NCI-H146 treated with DMSO at 0.1 percent for 48 hours (cell line): ENCODE measurements at regions not wholly inside any gene's neighbourhood (a gene's known extent, or its start where the extent isn't known, plus 50 kb on each side); places are given as distances from the start of the nearest gene placed in this dataset.

Experiments
- DNase-seq: peaks from one replicate; lab custom pipeline; 2025; ENCODE audit not compliant: unreplicated experiment; lab: John Stamatoyannopoulos, UW

DNA sequence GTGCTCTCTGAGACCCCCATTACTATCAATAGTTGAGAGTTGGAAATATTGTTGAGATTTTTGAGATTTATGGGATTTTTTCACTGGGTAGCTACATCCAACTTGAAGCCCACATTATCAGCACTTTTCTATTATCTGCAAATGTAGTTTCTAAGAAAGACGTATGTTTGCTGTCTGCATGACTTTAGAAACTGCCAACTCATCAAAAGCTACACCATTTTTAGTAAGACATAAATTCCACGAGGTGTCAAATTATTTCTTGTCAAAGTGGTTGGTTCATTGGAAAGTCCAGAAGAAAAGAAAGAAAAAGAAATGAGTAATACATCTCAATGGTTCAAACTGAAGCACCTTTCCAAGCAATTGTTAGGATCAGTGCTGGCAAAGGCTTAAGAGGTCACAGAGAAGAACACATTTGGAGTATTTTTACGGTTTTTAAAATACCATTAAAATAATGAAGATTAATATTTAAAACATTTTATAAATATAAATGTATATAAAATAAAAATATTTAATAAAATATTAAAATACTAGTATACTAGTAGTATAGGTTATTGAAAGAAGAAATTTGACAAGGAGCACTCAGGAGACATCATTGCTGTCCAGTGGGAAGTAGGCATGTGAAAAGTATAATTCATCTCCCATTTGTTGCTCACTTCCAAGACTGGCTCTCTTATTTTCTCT lies 463.5 kb downstream of the TAFA4 start:
- DNase-seq = no peak

DNA sequence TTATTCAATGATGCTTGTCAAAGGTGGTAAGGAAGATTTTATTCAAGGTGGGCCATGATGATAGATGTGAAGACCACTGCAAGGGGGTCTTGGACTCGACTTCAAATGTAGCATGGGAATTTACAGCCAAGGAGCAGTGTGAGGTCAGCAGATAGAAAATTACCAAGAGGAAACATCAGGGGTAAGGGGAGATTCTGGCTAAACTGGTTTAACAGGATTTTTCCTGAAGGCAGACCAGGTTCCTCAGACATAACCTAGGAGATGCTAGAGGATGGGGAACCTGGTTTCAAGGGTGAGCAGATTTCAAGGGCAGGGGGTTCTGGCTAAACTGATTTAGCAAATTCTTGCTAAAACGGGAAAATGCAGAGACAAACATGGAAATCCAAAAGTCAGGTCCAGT lies 464.9 kb downstream of the TAFA4 start:
- DNase-seq = no peak

DNA sequence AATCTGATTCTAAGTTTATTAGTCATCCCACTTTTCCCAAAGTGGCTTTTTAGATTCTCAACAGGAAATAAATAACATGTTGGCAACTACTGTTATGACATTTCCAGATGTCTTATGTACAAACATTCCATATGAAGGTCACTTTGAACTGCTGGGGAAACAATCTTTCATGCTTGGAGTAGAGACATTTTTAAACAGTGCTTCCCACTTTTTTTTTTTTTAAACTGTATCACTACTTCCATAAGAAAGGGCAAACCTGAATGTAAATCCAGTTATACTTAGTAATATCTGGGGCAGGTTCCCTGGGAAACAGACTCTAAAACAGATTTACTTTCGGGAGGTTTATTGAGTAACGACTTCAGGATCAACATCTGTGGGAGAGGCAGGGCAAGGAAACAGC lies 473.8 kb downstream of the TAFA4 start:
- DNase-seq = no peak

DNA sequence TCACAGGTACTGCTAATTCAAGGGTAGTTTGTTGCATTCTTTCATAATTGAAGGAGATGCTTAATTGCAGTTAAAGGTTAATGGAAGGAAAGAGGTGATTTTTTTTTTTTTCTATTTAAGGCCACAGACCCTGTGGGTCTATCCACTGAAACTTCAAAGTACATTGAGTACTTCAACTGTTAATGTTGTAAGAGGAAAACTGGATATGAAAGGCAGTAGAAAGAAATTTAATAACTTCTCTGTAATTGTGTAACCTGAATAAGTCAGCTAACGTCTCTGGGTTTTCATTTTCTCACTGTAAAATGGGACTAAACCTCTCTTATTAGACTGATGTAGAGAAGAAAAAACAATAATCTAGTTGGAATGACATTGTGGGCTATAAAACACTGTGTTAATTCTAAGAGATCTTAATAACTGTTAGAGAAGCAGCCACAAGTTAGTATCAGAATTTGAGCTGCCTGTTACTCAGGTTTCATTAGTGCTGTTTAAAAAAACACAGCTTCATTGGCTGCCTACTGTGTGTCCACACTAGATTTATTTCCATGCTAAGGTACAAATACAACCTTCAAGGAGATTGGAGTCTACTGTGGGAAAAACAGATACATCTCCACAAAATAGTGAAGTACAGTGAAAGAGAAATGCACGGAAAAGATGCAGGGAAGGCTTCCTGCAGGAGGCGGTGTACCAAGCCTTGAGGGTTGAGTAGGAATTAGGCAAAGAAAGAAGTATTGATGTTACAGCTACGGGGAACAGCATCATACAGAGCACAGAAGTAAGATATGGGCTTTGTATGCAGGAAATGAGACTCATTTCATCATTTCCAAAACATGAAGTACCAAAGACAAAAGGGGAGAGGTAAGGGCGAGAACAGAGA lies 483.6 kb downstream of the TAFA4 start:
- no peak for DNase-seq

DNA sequence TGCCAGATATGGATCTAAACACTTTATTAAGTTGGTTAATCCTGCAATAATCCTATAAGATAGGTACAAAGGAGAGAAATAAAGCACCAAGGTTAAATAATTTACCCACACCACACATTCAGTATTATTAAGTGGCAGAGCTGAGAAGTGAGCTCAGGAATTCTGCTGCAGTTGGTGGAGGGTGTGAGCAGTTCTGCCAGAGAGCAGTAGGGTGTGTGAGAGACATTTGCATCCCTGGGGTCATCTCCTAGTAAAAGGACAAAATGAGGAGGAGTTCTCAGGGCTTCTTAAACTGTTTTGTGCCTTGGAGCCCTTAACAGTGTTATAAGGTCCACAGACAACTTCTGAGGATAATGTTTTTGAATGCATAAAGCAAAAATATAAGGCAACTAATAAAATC lies 484.5 kb downstream of the TAFA4 start:
- DNase-seq = no peak

DNA sequence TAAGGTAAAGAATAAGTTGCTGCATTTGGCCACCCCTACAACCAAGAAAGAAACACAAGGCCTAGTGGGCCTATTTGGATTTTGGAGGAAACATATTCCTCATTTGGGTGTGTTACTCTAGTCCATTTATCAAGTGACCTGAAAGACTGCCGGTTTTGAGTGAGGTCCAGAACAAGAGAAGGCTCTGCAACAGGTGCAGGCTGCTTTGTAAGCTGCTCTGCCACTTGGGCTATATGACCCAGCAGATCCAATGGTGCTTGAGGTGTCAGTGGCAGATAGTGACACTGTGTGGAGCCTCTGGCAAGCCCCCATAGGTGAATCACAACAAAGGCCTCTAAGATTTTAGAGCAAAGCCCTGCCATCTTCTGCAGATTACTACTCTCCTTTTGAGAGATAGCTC lies 491.3 kb downstream of the TAFA4 start:
- DNase-seq = no peak

DNA sequence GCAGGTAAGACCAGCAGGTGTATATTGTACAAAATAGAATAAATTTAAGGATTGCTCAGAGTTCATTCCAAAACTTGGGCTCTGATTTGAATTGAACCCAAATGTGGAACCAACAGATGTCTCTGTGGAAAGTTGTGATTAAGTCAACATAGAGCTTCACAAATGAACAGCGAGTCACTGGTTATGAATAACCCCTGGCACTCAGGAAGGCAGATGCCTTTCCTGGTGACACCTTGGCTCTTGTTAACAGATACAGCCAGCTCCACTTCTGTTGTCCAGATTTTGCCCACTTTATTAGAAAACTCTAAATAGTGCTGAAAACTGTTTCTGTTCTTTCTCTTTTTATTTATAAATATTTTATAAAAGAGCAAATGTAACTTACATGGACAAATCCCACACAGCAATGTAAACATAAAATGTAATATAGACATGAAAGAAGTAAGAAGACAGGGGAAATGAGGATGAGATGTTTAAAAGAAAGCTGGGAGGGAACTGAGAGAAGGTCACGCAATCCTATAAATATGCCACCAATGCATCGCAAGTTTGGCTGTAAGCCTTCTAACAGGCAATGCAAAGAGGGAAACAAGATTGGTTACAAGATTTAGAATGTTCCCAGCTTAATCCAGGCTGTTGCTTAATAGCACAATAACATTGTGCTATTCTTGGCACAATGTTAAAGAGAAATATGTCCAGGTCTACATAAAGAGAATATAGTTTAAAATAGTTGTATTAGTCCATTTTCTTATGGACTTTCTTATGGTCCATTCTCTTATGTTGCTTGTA lies 495.5 kb downstream of the TAFA4 start:
- no peak for DNase-seq

DNA sequence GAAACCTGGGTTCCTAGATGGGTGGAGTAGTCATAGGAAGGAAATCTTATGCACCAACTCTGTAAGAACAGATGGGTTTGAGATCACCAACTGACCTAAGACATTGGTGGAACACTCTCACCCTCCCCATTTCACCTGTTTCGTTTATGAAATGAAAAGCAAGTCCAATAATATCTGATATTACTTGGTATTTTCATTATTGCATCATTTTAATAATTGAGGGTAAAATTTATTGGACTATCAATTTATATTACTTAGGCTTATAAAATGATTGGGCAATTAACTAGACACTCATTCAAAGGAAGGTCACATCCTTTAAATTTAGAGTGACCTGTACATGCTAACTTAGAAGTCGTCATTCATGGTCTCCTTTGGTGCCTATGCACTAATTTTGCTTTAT lies 503.9 kb downstream of the TAFA4 start:
- no peak for DNase-seq

DNA sequence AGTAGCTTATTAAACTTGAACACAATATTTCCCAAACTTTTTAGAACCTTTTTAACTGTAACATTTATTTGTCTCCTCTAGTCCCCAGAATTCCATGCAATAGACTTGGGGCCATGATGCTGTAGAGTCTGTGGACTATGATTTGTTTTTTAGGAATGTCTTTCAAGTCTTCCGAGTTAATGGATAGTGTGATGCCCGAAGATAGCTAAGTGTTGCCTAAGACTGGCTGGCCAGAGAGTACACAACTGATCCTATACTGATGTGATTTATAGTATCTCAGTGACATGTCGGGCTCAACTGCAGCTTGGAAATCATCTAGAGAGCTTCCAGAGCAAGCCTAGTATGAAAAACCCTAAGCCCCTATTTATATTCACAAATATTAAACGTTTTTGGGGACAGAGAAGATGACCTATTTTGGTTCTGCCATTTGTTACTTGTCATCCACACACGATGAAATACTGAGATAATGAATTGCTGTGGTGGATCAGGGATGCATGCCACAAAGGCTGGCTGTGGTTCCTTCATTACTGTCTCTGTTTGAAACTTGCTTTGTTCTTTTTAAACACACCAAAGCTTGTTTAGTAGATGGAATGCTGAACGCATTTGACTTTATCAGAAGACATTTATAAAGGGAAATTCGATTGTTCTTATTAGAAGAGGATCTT lies 507.4 kb downstream of the TAFA4 start:
- no peak for DNase-seq

DNA sequence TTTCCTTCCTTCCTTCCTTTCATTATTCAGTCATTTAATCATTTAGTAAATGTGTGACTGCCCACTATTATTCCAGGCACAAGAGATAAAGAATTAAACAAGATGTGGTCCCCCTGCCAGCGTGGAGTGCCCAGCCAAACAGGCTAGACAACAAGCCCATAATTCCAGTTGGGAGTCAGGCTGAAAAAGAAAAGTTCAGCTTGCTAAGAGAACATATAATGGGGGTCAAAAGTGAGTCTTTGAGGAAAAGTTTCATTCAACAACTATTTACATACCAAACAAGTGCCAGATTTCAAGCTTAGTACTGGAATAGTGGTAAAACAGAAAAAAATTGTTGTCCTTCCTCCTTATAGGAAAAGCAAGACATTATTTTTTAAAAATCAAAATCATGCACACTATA lies 523.7 kb downstream of the TAFA4 start:
- no peak for DNase-seq

DNA sequence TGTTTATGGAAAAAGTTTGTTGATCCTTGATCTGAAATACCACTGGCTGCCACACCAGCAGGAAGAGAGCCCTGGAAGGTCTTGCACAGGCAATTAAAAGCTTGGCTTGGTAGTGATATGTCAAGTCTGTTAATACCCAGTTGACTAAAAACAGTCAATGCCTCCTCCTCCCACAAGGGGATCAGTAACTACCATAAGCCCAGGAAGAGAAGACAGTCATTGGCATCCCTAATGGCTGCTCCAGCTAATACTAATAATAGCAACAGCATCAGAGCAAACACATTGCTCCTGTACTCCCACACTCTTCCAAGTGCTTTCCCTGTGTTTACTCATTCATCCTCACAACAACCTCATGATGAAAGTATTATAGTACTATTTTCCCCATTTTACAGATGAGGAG lies 528.6 kb downstream of the TAFA4 start:
- no peak for DNase-seq

DNA sequence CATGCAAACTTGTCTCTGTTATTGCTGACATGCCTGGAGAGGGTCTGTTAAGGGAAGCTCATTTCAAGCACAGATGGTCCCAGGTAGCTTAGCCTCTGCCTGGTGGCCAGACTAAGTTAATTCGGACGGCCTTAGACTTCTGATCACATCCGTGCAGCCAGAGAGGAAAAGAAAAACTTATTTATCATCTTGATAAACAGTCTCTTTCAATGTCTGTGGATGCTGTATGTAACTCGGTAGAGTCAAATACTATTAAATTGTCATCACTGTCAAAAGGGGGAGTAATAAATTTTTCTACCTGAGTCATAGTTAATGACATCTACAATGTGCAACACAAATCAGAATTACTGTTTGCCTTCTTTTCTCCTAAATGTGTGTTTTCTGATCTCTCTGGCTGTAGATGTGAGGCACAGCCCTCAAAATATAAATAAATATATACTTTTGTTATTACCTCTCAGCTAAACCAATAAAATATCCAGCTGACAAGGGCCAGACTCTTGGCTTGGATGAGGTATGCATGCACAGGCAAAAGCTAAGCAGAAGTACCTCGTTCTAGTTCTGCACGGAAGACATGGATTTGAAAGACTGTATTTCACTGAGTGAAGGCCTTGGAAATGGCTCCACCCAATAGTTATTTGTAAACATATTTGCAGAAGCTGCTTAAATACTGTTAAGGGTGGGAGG lies 530.0 kb downstream of the TAFA4 start:
- DNase-seq = no peak

DNA sequence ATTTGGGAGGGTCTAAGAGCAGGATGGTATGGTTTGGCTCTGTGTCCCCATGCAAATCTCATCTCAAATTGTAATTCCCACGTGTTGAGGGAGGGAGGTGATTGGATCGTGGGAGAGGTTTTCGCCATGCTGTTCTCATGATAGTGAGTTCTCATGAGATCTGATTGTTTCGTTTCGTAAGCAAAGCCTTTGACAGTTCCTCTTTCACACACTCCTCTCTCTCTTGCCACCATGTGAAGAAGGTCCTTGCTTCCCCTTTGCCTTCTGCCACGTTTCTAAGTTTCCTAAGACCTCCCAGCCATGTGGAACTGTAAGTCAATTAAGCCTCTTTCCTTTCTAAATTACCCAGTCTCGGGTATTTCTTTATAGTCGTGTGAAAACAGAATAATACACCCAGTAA lies 553.7 kb downstream of the TAFA4 start:
- no peak for DNase-seq

DNA sequence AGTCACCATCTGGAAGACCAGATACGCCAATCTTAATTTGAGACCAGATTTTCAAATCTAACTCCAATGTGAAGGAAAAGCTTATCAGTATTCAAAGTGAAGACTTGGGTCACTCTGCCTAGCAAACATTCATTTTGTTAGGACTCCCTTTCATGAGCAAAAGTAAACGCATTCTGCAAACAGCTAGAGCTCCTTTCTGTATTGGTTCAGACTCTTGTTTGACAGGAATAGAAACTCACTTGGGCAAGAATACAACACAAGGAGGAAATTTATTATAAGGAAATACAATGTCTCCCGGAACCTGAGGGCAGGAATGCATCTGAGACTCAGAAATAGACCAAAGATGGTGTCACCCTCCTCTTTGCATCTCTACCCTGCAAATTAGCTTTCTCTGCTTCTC lies 558.6 kb downstream of the TAFA4 start:
- DNase-seq = no peak

DNA sequence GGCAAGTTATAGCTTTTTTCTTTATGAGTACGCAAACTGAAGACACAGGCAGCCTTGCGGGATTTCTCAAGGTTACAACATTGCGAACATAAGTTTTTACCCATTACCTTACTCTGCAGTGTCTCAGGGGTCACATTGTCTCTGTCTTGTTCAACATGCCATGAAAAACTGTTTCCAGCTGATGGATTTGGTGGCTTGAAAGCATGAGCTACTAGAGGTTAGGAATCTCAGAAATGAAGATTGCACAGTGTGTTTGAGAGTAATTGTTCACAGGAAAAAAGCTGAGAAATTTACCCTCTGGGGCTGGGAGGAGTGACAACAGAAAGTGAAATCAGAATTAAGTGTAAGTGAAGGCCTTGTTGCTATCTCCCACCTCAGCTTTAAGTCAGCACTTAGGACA lies 568.6 kb downstream of the TAFA4 start:
- no peak for DNase-seq

DNA sequence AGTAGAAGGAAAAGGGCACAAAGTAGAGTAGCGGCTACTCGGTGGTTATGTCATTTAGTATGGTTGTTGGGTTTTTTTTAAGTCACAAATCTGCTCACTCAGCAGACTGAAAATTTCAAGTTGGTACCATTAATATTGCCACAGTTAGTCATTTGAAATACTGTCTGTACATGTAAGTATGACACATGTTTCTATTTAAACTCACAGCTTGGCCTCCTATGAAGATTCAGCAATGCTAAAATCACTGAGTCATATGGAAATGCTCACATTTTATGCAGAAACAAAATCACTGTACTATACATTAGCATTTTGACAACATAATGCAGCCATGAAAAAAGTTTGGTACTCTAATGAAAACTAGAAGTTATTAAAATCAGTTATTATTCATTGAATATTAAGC lies 571.9 kb downstream of the TAFA4 start:
- no peak for DNase-seq

DNA sequence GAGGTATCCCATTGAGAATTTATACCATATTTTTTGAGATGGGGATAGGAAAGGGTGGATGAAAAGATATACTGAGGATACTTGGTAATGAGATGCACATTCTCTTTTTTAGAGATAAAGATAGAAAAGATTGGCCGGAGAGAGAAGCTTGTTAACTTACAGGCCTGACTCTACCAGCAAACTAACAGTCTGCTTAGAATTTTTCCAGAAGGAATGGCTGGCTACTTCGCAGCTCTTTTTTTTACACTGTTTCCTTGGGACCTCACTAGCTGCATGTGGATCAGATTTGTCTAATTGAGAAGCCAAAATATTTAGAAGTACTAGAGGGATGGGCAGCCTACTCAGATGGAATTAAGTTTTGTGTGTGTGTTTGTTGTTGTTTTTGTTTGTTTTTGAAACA lies 586.6 kb downstream of the TAFA4 start:
- no peak for DNase-seq

DNA sequence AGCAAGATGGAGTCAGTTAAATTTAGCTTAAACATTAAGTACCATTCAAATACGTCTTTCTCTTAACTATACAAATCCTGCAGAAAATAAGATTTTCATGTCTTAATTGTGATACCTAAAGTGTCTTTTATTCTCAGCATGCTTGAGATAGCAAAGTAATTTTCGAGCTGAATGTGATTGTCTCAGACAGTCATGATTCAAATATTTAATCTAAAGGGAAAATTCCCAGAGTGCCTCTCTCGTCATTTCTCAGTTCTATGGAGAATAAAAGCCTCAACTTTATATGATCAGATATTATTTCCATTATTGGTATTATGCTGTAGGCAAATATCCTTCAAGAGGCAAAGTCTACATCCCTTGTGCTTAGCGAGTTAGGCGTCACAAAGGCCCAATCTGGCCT lies 589.9 kb downstream of the TAFA4 start:
- DNase-seq = no peak

DNA sequence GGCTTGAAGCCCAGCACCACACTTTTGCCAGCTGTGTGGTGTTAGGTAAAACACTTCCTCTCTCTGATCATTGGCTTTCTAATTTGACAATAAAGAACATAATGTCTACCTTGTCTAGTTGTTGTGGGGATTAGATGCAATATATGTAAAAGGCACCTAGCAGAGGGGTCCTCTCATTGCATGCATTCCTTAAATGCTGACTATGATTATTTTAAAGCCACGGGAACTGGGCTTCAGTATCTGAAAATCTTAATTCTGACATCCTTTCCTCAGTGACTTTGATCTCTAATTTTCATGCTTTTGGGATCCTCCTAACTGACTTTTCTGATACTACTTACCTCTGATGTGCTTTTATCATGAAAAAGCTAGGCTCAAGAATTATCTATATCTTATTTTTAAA lies 596.3 kb downstream of the TAFA4 start:
- no peak for DNase-seq

DNA sequence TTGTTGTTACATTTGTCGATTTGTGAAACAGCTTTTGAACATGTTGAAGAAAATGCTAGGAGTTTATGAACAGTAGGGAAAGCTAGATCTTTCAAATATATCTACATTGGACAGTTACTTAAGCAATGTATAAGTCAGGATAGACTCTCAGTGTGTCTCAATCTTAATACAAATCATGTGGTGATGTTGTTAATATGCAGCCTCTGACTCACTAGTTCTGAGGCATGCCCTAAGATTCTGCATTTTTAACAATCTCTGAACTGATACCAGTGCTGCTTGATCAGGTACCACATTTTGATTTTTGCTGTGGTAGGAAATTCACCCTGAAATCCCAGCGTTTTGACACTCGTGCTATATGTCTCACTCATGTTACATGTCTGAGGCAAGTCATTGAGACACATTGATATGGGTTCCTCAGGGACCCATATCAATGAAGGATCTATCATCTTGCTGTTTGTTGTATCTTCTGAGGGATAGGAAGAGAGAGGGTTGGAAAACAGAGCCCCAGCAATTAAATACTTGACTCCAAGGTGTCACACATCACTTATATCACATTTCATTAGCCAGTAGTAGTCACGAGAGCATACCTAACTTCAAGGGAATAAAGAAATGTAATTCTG lies 597.9 kb downstream of the TAFA4 start:
- no peak for DNase-seq
